Tibial artery (tissue), 4 donors: ENCODE measurements at regions not wholly inside any gene's neighbourhood (a gene's known extent, or its start where the extent isn't known, plus 50 kb on each side); places are given as distances from the start of the nearest gene placed in this dataset.
A peak's percentile ranks its signal among the peaks of the same experiment; 100 is the strongest.

ENCODE experiments used
- DNase-seq, 2 donors: peaks; one replicate each; pipeline ENCODE4 v3.0.0-alpha.2; 2019
- H3K27ac ChIP-seq, 2 donors: fragments of 200-600 bp; sonication (generic) in 1 of 2; 1 replicate in 1 of 2; 2 replicates in 1 of 2; pipeline ENCODE4 v1.5.1; 2018 to 2019; ENCODE audit warnings: mild to moderate bottlenecking in 1 of 2
- H3K27me3 ChIP-seq, 2 donors: fragments of 200-600 bp; sonication (generic) in 1 of 2; one replicate each; pipeline versions ENCODE4 v1.5.1 to v1.6.0; 2016 to 2019
- H3K36me3 ChIP-seq, 3 donors: fragments of 200-600 bp; sonication (generic) in 2 of 3; one replicate each; pipeline ENCODE4 v1.5.1; 2016 to 2019; ENCODE audit warnings: mild to moderate bottlenecking in 2 of 3
- H3K4me1 ChIP-seq, 4 donors: fragments of 200-600 bp; sonication (generic) in 2 of 4; 1 replicate in 3 of 4; 2 replicates in 1 of 4; pipeline ENCODE4 v1.5.1; 2016 to 2019
- H3K4me3 ChIP-seq, 2 donors: fragments of 200-600 bp; sonication (generic) in 1 of 2; 1 replicate in 1 of 2; 2 replicates in 1 of 2; pipeline ENCODE4 v1.5.1; 2018 to 2019; ENCODE audit warnings: mild to moderate bottlenecking in 2 of 2
- H3K9me3 ChIP-seq, 3 donors: fragments of 200-600 bp; sonication (generic) in 1 of 3; one replicate each; pipeline ENCODE4 v1.5.1; 2016 to 2019
- CTCF ChIP-seq, 2 experiments: fragments of 200-600 bp in 1 of 2; fragments of 450-650 bp in 1 of 2; IDR thresholded peaks; one replicate each; pipeline ENCODE4 v1.5.1; 2017 to 2019; ENCODE audit warnings: antibody characterized with exemption in 2 of 2, mild to moderate bottlenecking in 1 of 2, moderate library complexity in 1 of 2
- intact Hi-C: fragments of 100-400 bp; cut with DNase I; formaldehyde crosslinking; loops from one replicate; pipeline ENCODE4 v1.15.0; 2023; ENCODE audit warnings: low total_unique reads

- no peak for TF ChIP-seq CTCF (IDR thresholded peaks at IDR 0.05)
- H3K27me3 ChIP-seq = peaks cover 0 to 22% of the 10 kb centered on the region in 2 donors
- H3K4me3 ChIP-seq = no peak overlapping the region
- no peaks in the 10 kb centered on the region for H3K4me1 ChIP-seq
- intact Hi-C loops = no loop called here
- H3K36me3 ChIP-seq = no peaks in the 10 kb centered on the region
- no peaks in the 10 kb centered on the region for H3K9me3 ChIP-seq
- no peak for DNase-seq
- no peak overlapping the region for H3K27ac ChIP-seq
Observed at GRCh38 chr17:33776304-33776703, 478.8 kb upstream of the CCL2 start.

DNA sequence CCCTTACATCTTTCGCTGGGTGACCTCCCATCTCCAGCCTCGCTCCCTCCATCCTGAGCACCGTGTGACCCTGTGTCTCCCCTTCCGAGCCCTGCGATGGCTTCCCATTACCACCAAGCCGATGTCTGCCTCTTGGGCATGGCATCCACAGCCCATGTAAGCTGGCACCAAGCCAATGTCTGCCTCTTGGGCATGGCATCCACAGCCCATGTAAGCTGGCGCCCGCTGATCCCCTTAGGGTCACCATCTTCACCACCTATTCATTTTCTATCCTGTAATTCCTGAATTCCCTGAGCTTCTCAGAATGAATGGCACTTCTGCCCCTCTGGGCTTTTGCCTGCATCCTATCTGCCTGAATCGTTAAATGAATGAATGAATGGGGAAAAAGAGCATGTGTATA is 478.2 kb upstream of the CCL2 start:
- intact Hi-C loops = no loop called here
- DNase-seq = no peak
- Histone ChIP-seq H3K27me3 (peaks cover 0 to 22% of the 10 kb centered on the region in 2 donors), H3K4me3 (no peak overlapping the region), H3K9me3 (no peaks in the 10 kb centered on the region), H3K27ac (no peak overlapping the region), H3K4me1 (no peaks in the 10 kb centered on the region), H3K36me3 (no peaks in the 10 kb centered on the region)
- no peak for TF ChIP-seq CTCF (IDR thresholded peaks at IDR 0.05)

GRCh38 chr17:33777674-33778073 is 477.4 kb upstream of the CCL2 start:
- TF ChIP-seq CTCF (IDR thresholded peaks at IDR 0.05) = no peak
- H3K4me1 ChIP-seq = no peaks in the 10 kb centered on the region
- no peak overlapping the region for H3K27ac ChIP-seq
- peaks cover 0 to 22% of the 10 kb centered on the region in 2 donors for H3K27me3 ChIP-seq
- H3K36me3 ChIP-seq = no peaks in the 10 kb centered on the region
- intact Hi-C loops = no loop called here
- DNase-seq = no peak
- no peak overlapping the region for H3K4me3 ChIP-seq
- H3K9me3 ChIP-seq = no peaks in the 10 kb centered on the region

DNA sequence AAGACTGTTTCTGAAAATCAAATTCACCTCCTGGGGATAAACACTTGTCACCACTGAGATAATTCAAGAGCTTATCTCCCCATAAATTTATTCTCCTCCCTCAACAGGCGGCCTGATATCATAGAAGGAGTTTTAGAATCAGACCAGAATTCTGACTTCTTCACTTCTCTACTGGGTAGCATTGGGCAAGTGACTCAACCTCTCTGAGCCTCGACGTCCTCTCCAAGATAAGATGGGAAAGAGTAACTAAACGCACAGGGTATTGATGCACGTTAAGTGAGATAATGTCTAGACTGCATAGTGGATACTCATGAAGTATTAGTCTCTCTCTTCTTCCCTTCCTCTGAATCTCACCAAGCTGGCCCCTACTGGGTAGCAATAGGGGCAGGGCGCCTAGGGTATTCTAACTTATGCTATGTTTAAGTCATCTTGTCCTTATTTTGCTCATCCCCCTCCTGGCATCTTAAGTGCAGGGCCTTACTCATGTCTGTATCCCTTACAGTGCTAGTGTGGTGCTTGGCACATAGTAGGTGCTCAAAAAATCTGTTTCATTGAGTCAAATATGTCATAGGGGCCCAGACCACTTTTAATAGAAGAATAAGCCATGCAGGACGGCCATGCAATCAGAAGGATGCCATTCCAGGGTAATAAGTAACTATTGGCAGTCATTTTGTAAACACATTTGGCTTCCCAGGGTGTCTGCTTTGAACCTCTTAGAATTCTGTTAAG is 476.4 kb upstream of the CCL2 start:
- peaks cover 0 to 22% of the 10 kb centered on the region in 2 donors for H3K27me3 ChIP-seq

GRCh38 chr17:33779234-33779591 is 475.9 kb upstream of the CCL2 start:
- Histone ChIP-seq H3K4me1 (no peaks in the 10 kb centered on the region), H3K9me3 (no peaks in the 10 kb centered on the region), H3K27ac (no peak overlapping the region), H3K36me3 (no peaks in the 10 kb centered on the region), H3K27me3 (peaks cover 0 to 22% of the 10 kb centered on the region in 2 donors), H3K4me3 (no peak overlapping the region)
- DNase-seq = peak in 1 of 2 donors; percentile 40
- peak; percentile 75 to 97 for TF ChIP-seq CTCF (IDR thresholded peaks at IDR 0.05)
- intact Hi-C loops = no loop called here

More for the DNA sequence above, 476.4 kb upstream of the CCL2 start:
- intact Hi-C loops = no loop called here
- Histone ChIP-seq H3K4me3 (no peak overlapping the region), H3K27ac (no peak overlapping the region), H3K36me3 (no peaks in the 10 kb centered on the region), H3K9me3 (no peaks in the 10 kb centered on the region), H3K4me1 (no peaks in the 10 kb centered on the region)
- TF ChIP-seq CTCF (IDR thresholded peaks at IDR 0.05) = no peak
- no peak for DNase-seq
